ENCODE measurements at regions not wholly inside any gene's neighbourhood (a gene's known extent, or its start where the extent isn't known, plus 50 kb on each side); places are given as distances from the start of the nearest gene placed in this dataset.

- peak in 1 of 4 experiments; percentile 13 for DNase-seq
These were observed 372.2 kb downstream of the CDH26 start for GRCh38 chr20:60330461-60330860.

- no peak for DNase-seq
These were observed 373.6 kb downstream of the CDH26 start for GRCh38 chr20:60331688-60332300.

DNA sequence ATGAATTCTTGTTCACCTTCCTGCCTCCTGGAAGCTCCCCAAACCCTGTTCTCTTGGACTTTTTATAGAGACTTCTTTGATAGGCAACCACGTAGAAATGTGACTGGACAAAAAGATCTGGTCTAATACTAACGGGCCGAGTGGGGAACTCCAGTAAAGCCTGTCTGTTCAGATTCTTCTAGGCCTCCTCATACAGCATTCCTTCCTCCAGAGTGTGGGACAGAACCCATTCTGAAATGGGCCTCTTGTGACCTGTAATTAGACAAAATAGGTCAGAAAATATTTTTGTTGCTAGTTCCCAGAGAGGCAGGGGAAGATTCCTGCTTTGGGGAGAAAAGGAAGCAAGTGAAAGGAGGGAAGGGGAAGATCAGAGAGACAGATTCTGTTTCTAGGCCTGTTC lies 374.3 kb downstream of the CDH26 start:
- no peak for DNase-seq

- DNase-seq: no peak
These were observed 376.7 kb downstream of the CDH26 start for GRCh38 chr20:60334911-60335310.

DNA sequence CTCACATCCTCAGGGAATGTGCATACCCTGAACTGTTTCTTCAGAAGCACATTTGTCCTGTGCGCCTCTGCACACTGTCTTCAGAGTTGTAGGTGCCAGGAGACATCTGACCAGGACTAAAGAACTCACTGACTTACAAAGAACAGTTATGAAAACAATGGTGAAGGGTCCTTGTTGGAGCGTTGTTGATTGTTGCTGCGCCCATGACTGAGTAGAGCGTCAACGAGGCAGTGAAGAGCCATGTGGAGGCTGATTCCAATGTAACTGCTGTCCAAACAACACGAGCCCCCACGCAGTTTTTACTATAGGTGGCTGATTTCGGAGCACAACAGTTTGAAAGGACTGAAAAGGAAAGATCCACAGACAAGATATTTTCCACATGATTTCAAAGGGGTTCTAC lies 380.3 kb downstream of the CDH26 start:
- DNase-seq: no peak

- DNase-seq: no peak
These were observed 381.5 kb downstream of the CDH26 start for GRCh38 chr20:60339738-60340137.

- no peak for DNase-seq
These were observed 382.0 kb downstream of the CDH26 start for GRCh38 chr20:60340232-60340631.

DNA sequence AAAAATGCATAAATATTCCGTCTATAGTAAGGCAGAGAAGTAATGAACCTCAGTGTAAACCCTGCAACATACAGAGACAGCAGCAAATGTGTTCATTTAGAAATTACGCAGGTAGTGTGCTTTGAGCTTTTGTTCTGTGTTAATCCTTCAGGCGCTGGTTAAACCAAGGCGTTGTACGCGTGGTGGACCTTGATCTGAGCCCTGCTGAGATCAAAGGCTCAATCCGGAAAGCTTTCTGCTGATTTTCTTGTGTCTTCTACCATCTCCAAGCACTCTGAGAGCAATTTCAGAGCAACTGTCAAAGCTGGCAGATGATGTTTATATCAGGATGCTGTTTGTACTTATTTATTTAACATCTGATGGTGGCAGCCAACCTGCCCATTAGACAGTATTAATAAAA lies 382.8 kb downstream of the CDH26 start:
- no peak for DNase-seq

- no peak for DNase-seq
These were observed 386.9 kb downstream of the CDH26 start for GRCh38 chr20:60345106-60345505.

DNA sequence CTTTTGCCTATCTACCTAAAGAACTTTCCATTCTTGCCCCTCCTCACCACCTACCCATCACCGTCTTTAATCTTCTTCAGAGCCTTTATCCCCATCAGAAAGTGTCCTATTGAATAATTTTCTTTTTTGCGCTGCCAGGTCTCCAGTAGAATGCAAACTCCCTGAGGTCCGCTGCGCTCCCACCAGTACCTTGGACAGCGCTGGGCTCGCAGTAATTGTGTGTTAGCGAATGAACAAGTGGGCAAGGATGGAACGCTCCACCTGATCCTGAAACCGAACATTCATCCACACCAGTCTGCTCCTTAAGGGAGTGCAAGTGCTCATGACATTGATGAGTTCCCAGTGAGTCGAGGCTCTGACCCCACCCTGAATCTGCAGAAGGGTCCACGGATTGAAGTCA lies 391.2 kb downstream of the CDH26 start:
- no peak for DNase-seq

DNA sequence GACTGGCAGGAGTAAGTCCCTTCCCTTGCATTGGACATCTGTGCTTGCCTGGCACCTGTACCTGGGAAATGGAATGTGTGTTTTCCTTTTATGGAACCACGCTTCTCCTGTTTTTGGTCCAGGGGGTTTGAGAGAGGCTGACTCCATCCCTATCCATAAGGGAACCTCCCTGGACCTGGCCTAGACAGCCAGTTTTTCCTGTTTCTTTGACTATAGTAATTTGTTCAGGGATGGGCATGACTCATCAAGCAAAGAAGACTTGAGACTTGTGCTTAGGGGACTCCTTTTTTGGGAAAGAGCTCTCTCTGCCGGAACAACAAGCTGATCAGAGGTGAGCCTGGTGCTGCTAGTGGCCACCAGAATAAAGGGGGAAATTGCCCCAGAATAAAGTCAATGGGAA lies 393.8 kb downstream of the CDH26 start:
- no peak for DNase-seq

GRCh38 chr20:60352596-60352995 lies 394.4 kb downstream of the CDH26 start:
- no peak for DNase-seq

- DNase-seq: no peak
These were observed 395.9 kb downstream of the CDH26 start for GRCh38 chr20:60354024-60354580.

GRCh38 chr20:60358101-60358500 lies 399.9 kb downstream of the CDH26 start:
- no peak for DNase-seq

DNA sequence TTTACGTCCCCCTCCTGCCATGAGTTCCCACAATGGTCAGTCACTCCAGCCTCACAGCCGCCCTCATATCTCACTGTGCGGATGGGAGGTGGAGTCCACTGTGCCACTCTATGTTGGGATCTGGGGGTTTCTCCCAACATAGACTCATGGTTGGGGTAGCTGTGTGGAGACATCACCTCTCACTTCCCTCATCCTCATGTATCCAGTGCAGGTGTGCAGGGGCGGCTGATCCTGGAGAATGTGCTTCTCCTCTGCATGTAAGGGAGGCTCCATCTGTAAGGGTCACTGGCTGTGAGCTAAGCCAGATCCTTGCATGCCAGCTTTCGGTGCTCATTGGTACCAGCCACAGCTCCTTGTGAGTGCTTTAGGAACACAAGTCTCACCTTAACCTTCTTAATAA lies 400.8 kb downstream of the CDH26 start:
- no peak for DNase-seq

DNA sequence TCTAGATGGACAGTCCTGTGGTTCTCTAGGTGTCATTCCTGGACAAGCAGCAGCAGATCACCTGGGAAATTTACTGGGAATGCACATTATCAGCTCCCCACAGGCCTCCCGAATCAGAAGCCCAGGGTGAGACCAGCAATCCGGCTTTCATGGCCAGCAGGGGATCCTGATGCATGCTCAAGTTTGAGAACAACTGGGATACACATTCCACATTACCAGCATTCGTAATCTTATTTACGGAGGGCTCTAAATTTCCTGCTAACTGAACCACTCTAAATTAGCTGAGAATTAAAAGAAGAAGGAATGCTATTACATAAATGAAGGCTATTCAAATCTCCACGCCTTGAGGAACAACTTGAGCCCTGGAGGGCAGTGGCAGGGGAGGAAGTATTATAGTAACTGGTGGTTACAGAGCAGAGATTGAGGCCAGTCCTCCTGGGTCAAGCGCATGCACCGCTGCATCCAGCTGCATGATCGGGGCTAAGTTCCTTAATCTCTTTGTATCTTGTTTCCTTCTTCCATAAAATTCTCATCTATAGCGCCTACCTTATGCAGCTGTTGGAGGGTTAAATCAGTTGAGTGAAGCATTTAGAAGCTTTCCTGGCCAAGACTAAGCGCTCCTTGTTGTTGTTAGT lies 403.7 kb downstream of the CDH26 start:
- peak in 1 of 4 experiments; percentile 5 for DNase-seq

DNA sequence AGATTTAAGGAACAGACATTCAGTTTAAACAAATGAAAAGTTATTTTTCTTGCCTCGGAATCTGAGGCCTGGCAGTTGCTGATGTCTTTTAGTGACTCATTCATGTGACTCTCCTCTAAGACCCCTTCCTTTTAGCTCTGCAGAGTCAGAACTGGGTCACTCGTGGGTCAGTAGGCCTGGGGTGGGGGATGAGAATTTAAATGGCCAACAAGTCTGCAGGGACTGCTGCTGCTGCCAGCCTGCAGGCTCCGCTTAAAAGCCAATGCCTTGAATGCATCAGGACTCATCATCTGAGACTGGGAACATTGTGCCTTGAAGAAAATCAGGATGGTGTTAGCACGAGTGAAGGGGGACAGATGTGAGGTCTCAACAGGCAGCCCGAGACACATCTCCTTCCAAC lies 404.3 kb downstream of the CDH26 start:
- DNase-seq: no peak

GRCh38 chr20:60363698-60364097 lies 405.5 kb downstream of the CDH26 start:
- no peak for DNase-seq

DNA sequence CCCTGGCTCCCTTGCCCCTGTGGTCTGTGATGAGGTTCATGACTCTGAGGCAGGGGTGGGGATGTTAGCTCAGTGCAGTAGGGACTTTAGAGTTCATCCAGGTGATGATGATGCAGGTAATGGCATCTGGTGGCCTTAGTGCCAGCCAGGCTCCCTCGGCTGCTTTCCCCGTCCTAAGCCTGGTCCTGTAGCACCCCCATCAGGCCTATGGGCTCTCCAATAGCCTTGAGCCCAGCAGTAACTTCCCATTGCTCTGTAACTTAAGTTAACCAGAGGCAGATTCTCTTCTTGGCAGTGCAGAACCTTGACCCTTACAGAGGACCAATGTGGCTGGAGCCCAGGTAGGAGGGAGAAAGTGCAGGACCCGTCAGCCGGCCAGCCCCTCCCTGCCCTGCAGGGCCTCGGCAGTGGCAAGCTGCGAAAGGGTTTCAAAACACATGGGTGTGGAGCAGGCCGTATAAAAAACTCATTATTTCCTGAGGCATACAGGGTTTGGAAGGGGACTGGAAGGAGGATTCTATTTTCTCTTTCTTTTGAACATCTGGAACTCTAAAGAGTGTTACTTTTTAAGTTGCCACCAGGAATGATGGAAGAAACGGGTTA lies 406.9 kb downstream of the CDH26 start:
- DNase-seq: peak in 1 of 4 experiments; percentile 23

GRCh38 chr20:60365882-60366281 lies 407.7 kb downstream of the CDH26 start:
- no peak for DNase-seq

DNA sequence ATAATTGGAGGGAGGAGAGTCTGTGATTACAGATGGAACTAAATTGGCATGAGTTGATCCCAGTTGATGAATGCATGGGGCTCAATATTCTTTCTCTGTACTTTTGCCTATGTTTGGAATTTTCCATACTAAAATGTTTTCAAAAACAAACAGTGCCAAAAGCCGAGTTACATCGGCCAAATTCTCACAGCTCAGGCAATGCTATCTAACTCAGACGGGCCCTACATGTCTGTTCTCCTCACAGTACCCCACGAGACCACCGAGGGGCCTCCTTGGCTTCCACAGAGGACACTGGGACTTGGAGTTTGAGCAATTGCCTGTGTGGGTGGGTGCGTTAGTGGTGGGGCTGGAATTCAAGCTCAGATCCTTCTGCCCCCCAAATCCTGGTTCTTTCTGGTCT lies 413.2 kb downstream of the CDH26 start:
- no peak for DNase-seq

- DNase-seq: no peak
These were observed 414.1 kb downstream of the CDH26 start for GRCh38 chr20:60372275-60372674.

- no peak for DNase-seq
These were observed 414.6 kb downstream of the CDH26 start for GRCh38 chr20:60372822-60373221.

GRCh38 chr20:60378620-60379019 lies 420.4 kb downstream of the CDH26 start:
- DNase-seq: no peak

All from suppressor macrophage (primary cell).